Right lobe of liver (tissue), 6 donors: ENCODE measurements at regions not wholly inside any gene's neighbourhood (a gene's known extent, or its start where the extent isn't known, plus 50 kb on each side); places are given as distances from the start of the nearest gene placed in this dataset.

ENCODE experiments used
- ATAC-seq, 4 donors: fragments of 200-7000 bp; cut with Tn5 transposase; one replicate each; pipeline ENCODE4 v1.9.1; 2020; ENCODE audit warnings: mild to moderate bottlenecking in 4 of 4, moderate library complexity in 4 of 4
- DNase-seq, 3 donors: peaks; one replicate each; pipeline ENCODE4 v3.0.0-alpha.2; 2020
- H3K27ac ChIP-seq, 3 donors: fragments of 200-600 bp; one replicate each; pipeline ENCODE4 v1.8.0; 2022
- H3K27me3 ChIP-seq, 2 donors: fragments of 200-600 bp; one replicate each; pipeline ENCODE4 v1.8.0; 2022
- H3K36me3 ChIP-seq, 4 donors: fragments of 200-600 bp; sonication (generic) in 1 of 4; one replicate each; pipeline versions ENCODE4 v1.5.1 to v1.8.0; 2017 to 2022; ENCODE audit warnings: control low read depth in 1 of 4
- H3K4me1 ChIP-seq, 4 donors: fragments of 200-600 bp; sonication (generic) in 1 of 4; one replicate each; pipeline versions ENCODE4 v1.5.1 to v1.8.0; 2017 to 2022; ENCODE audit warnings: control low read depth in 1 of 4
- H3K4me3 ChIP-seq, 3 donors: fragments of 200-600 bp; one replicate each; pipeline ENCODE4 v1.8.0; 2022
- H3K9me3 ChIP-seq, 4 donors: fragments of 200-600 bp; sonication (generic) in 1 of 4; one replicate each; pipeline versions ENCODE4 v1.5.1 to v1.8.0; 2017 to 2022; ENCODE audit warnings: control low read depth in 1 of 4
- POLR2A ChIP-seq: fragments of 450-650 bp; IDR thresholded peaks from one replicate; pipeline ENCODE4 v1.6.1; 2017; ENCODE audit warnings: antibody characterized with exemption, mild to moderate bottlenecking
- WGBS: methylation state at CpG from one replicate; pipeline ENCODE4 v1.1.6; 2018; ENCODE audit warnings: low coverage, low lambda C conversion rate; ENCODE audit not compliant: insufficient coverage; ENCODE audit errors: missing lambda C conversion rate; 5-methylcytosine and 5-hydroxymethylcytosine counted together
- intact Hi-C, 2 donors: fragments of 100-400 bp; cut with DNase I; formaldehyde crosslinking; loops; one replicate each; pipeline versions ENCODE4 v1.11.2 to v1.14.1; 2022
- TF ChIP-seq, protein P1 (sequence below), 4 donors: fragments of 200-600 bp in 3 of 4; fragments of 450-650 bp in 1 of 4; IDR thresholded peaks; one replicate each; pipeline versions ENCODE4 v1.5.1 to v1.8.0; 2016 to 2022; ENCODE audit warnings: antibody characterized with exemption in 4 of 4, mild to moderate bottlenecking in 2 of 4
- donor health status: DM: no; HTN: yes; CAD: no.
- donor health status: DM: no; HTN: no; CAD: no.
- donor health status: DM: no; HTN: no; CAD: no.
- donor health status: DM: no; HTN: yes; CAD: no.
- donor health status: DM: no; HTN: yes; CAD: no.

DNA sequence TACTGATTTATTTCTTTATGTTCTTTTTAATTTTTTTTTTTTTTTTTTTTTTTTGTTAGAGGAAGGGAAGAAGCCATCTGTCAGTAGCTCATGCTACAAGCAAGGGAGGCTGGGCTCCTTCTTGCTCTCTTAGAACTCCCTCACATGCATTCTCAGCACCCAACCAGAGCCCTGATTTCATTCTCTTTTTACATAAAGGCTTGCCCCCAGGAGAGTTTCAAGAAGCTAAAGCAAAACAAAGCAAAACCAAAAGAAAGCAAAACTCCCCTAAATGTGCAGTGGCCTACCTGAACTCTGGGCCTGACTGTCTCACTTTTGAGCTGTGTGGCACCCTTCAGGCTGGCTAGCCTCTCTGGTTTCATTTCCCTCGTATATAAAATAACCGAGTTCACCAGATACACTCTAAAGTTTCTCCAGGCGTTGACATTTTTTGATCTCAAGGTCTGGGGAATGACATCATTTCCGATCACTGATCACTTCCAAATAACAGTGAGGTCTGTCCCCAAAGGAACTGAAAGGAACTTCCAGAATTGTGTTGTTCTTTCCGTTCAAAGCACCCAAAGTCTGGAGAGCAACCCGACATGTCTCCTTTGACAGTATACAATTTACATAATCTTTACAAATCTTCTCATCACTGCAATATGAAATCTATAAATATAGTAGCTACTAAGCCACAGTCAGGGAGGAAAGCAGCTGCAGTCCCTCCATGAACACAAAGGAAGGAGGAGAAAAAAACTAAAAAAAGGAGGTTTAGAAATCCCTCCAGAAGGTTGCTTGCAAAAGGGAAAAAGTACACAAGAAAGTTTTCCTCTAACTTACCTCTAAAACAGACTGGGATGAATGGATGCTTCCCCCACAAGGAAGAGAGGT, 145.6 kb upstream of the NCK2 start:
- DNase-seq (no peak), ATAC-seq (no peak)
- H3K27ac ChIP-seq, result no peak overlapping the region
- TF ChIP-seq POLR2A, result no peak
- TF ChIP-seq, protein P1, sequence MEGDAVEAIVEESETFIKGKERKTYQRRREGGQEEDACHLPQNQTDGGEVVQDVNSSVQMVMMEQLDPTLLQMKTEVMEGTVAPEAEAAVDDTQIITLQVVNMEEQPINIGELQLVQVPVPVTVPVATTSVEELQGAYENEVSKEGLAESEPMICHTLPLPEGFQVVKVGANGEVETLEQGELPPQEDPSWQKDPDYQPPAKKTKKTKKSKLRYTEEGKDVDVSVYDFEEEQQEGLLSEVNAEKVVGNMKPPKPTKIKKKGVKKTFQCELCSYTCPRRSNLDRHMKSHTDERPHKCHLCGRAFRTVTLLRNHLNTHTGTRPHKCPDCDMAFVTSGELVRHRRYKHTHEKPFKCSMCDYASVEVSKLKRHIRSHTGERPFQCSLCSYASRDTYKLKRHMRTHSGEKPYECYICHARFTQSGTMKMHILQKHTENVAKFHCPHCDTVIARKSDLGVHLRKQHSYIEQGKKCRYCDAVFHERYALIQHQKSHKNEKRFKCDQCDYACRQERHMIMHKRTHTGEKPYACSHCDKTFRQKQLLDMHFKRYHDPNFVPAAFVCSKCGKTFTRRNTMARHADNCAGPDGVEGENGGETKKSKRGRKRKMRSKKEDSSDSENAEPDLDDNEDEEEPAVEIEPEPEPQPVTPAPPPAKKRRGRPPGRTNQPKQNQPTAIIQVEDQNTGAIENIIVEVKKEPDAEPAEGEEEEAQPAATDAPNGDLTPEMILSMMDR (IDR thresholded peaks at IDR 0.05), result no peak
- intact Hi-C loops, result no loop called here
- no peaks in the 10 kb centered on the region for H3K27me3 ChIP-seq
- no peaks in the 10 kb centered on the region for H3K36me3 ChIP-seq
- no peaks in the 10 kb centered on the region for H3K9me3 ChIP-seq
- H3K4me1 ChIP-seq, result no peaks in the 10 kb centered on the region
- 89% methylated on average over 6 of the region's 6 CpGs for WGBS
- no peak overlapping the region for H3K4me3 ChIP-seq

GRCh38 chr2:105597806-105598803, 146.6 kb upstream of the NCK2 start:
- WGBS, result 85% methylated on average over 9 of the region's 10 CpGs
- Histone ChIP-seq H3K4me3 (no peak overlapping the region), H3K9me3 (no peaks in the 10 kb centered on the region), H3K4me1 (no peaks in the 10 kb centered on the region), H3K27ac (no peak overlapping the region), H3K27me3 (no peaks in the 10 kb centered on the region), H3K36me3 (no peaks in the 10 kb centered on the region)
- ATAC-seq (no peak), DNase-seq (no peak)
- intact Hi-C loops, result no loop called here
- no peak for TF ChIP-seq POLR2A
- TF ChIP-seq, protein P1 (IDR thresholded peaks at IDR 0.05), result no peak

DNA sequence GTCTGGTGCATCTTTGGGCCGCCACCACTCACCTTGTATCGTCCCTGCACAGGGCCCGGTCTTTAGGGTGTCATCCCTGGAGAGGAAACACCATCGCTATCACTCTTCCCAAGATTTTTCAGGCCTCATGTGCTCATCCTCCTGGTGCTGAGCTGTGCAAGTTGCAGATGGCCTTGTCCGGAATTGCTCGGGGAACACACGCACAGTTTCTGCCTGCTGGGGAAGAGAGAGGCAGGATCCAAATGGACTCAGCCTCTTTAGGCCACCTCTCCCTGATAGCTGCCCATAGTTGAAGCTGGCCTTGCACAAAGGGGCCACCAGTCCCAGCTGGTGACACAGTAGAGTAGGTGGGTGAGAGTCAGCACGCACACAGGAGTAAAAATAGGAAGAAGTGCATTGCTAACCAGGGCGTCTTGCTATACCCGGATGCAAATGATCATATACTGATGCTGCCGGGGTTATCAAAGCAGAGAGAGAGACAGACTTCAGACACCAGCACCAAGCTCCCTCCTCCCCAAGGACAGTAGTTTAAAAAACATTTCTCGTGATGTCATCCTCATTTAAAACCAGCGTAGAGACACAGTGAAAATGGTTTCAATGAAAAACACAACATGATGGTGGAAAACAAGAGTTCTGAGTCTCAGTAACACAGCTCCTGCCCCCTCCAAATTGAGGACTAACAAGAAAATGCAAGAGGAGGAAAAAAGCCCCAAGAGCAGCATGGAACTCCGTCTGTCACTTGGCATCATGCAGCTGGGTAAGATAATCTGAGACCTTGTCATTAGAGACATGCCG, 147.5 kb upstream of the NCK2 start:
- Histone ChIP-seq H3K36me3 (no peaks in the 10 kb centered on the region), H3K4me3 (no peak overlapping the region), H3K4me1 (no peaks in the 10 kb centered on the region), H3K27ac (no peak overlapping the region), H3K27me3 (no peaks in the 10 kb centered on the region), H3K9me3 (no peaks in the 10 kb centered on the region)
- DNase-seq (no peak), ATAC-seq (no peak)
- intact Hi-C loops, result no loop called here
- WGBS, result 75% methylated on average over 9 of the region's 15 CpGs
- TF ChIP-seq, protein P1 (IDR thresholded peaks at IDR 0.05), result no peak
- TF ChIP-seq POLR2A, result no peak

- H3K36me3 ChIP-seq, result no peaks in the 10 kb centered on the region
- no peaks in the 10 kb centered on the region for H3K4me1 ChIP-seq
- H3K9me3 ChIP-seq, result no peaks in the 10 kb centered on the region
- no peak overlapping the region for H3K4me3 ChIP-seq
- no peak for TF ChIP-seq POLR2A
- TF ChIP-seq, protein P1 (IDR thresholded peaks at IDR 0.05), result no peak
- ATAC-seq (no peak), DNase-seq (no peak)
- intact Hi-C loops, result no loop called here
- 78% methylated on average over 4 of the region's 6 CpGs for WGBS
- no peak overlapping the region for H3K27ac ChIP-seq
- H3K27me3 ChIP-seq, result no peaks in the 10 kb centered on the region
Measured at GRCh38 chr2:105596411-105596921, 148.2 kb upstream of the NCK2 start.
